Activated CD4-positive, alpha-beta T cell treated with anti-CD3 and anti-CD28 coated beads for 36 hours (primary cell): ENCODE measurements at regions not wholly inside any gene's neighbourhood (a gene's known extent, or its start where the extent isn't known, plus 50 kb on each side); places are given as distances from the start of the nearest gene placed in this dataset.

Experiments
- ATAC-seq: fragments of 200-7000 bp; cut with Tn5 transposase; one replicate; pipeline ENCODE4 v1.10.0; 2021; ENCODE audit warnings: mild to moderate bottlenecking, moderate library complexity
- CTCF ChIA-PET: fragments of 350-600 bp; sonication (Branson Sonifier 250); formaldehyde crosslinking; loops from one replicate; lab custom pipeline; 2021; ENCODE audit warnings: antibody characterized with exemption; lab: Charles Lee
- POLR2A ChIA-PET: fragments of 350-600 bp; sonication (Branson Sonifier 250); formaldehyde crosslinking; loops from one replicate; lab custom pipeline; 2021; ENCODE audit warnings: antibody characterized with exemption, inconsistent platforms; lab: Charles Lee
- DNase-seq: peaks from one replicate; pipeline ENCODE4 v3.0.0-alpha.2; 2020
- H3K27ac Mint-ChIP-seq: one replicate; pipeline ENCODE4 v1.8.0; 2021; ENCODE audit warnings: mixed read lengths
- H3K27me3 Mint-ChIP-seq: one replicate; pipeline ENCODE4 v1.8.0; 2021; ENCODE audit warnings: mixed read lengths
- H3K36me3 Mint-ChIP-seq: one replicate; pipeline ENCODE4 v1.8.0; 2021; ENCODE audit warnings: low read depth, mixed read lengths
- H3K4me1 Mint-ChIP-seq: one replicate; pipeline ENCODE4 v1.8.0; 2021; ENCODE audit warnings: mixed read lengths
- H3K4me3 Mint-ChIP-seq: one replicate; pipeline ENCODE4 v1.8.0; 2021; ENCODE audit warnings: mild to moderate bottlenecking, moderate library complexity, mixed read lengths
- H3K9me3 Mint-ChIP-seq: one replicate; pipeline ENCODE4 v1.8.0; 2021; ENCODE audit warnings: low read depth, mixed read lengths
- intact Hi-C, 2 experiments: fragments of 100-400 bp; cut with DNase I in 1 of 2; cut with micrococcal nuclease in 1 of 2; formaldehyde crosslinking; loops; one replicate each; pipeline versions ENCODE4 v1.14.2 to v1.15.1; 2022 to 2024; cut with DNase I, micrococcal nuclease

GRCh38 chr2:185082749-185083148, 484.4 kb downstream of the ZNF804A start:
- Mint-ChIP-seq H3K27ac (no peak overlapping the region), H3K4me3 (no peak overlapping the region), H3K9me3 (peaks cover 1% of the 10 kb centered on the region), H3K36me3 (no peaks in the 10 kb centered on the region), H3K27me3 (no peaks in the 10 kb centered on the region), H3K4me1 (no peaks in the 10 kb centered on the region)
- intact Hi-C loops: no loop called here
- DNase-seq (no peak), ATAC-seq (no peak)
- ChIA-PET POLR2A (no interaction called here), CTCF (interaction anchor here (0.6 kb wide), 1 partner anchor 1157 kb away, joined by 4 read pairs; no protein-coding TSS in a partner anchor)

- POLR2A ChIA-PET: no interaction called here
- DNase-seq: no peak
- no peaks in the 10 kb centered on the region for H3K4me1 Mint-ChIP-seq
- H3K27ac Mint-ChIP-seq: no peak overlapping the region
- H3K36me3 Mint-ChIP-seq: no peaks in the 10 kb centered on the region
- no peaks in the 10 kb centered on the region for H3K27me3 Mint-ChIP-seq
- peaks cover 11% of the 10 kb centered on the region for H3K9me3 Mint-ChIP-seq
- CTCF ChIA-PET: no interaction called here
- intact Hi-C loops: no loop called here
- no peak for ATAC-seq
- no peak overlapping the region for H3K4me3 Mint-ChIP-seq
Observed at GRCh38 chr2:185108588-185108987, 510.3 kb downstream of the ZNF804A start.

GRCh38 chr2:185127412-185127811, 529.1 kb downstream of the ZNF804A start:
- Mint-ChIP-seq H3K27me3 (no peaks in the 10 kb centered on the region), H3K36me3 (no peaks in the 10 kb centered on the region), H3K27ac (no peak overlapping the region), H3K9me3 (no peaks in the 10 kb centered on the region), H3K4me3 (no peak overlapping the region), H3K4me1 (no peaks in the 10 kb centered on the region)
- ChIA-PET CTCF (no interaction called here), POLR2A (no interaction called here)
- intact Hi-C loops: no loop called here
- ATAC-seq (no peak), DNase-seq (no peak)

- ChIA-PET POLR2A (no interaction called here), CTCF (no interaction called here)
- intact Hi-C loops: no loop called here
- ATAC-seq: no peak
- no peaks in the 10 kb centered on the region for H3K27me3 Mint-ChIP-seq
- H3K4me3 Mint-ChIP-seq: no peak overlapping the region
- DNase-seq: no peak
- H3K27ac Mint-ChIP-seq: no peak overlapping the region
- H3K36me3 Mint-ChIP-seq: no peaks in the 10 kb centered on the region
- H3K4me1 Mint-ChIP-seq: no peaks in the 10 kb centered on the region
- H3K9me3 Mint-ChIP-seq: peaks cover under 1% of the 10 kb centered on the region
Observed at GRCh38 chr2:185128346-185128745, 530.0 kb downstream of the ZNF804A start.

- Mint-ChIP-seq H3K36me3 (no peaks in the 10 kb centered on the region), H3K27ac (no peak overlapping the region), H3K9me3 (peaks cover 3% of the 10 kb centered on the region), H3K4me3 (no peak overlapping the region), H3K4me1 (no peaks in the 10 kb centered on the region), H3K27me3 (no peaks in the 10 kb centered on the region)
- DNase-seq (no peak), ATAC-seq (no peak)
- ChIA-PET CTCF (no interaction called here), POLR2A (no interaction called here)
- intact Hi-C loops: no loop called here
Observed at GRCh38 chr2:185128996-185129395, 530.7 kb downstream of the ZNF804A start.

- DNase-seq: no peak
- no peaks in the 10 kb centered on the region for H3K36me3 Mint-ChIP-seq
- no peaks in the 10 kb centered on the region for H3K4me1 Mint-ChIP-seq
- no peak for ATAC-seq
- no peaks in the 10 kb centered on the region for H3K27me3 Mint-ChIP-seq
- peaks cover 6% of the 10 kb centered on the region for H3K9me3 Mint-ChIP-seq
- no peak overlapping the region for H3K27ac Mint-ChIP-seq
- CTCF ChIA-PET: no interaction called here
- POLR2A ChIA-PET: no interaction called here
- intact Hi-C loops: no loop called here
- no peak overlapping the region for H3K4me3 Mint-ChIP-seq
Observed at GRCh38 chr2:185130685-185131084, 532.4 kb downstream of the ZNF804A start.

- H3K27ac Mint-ChIP-seq: no peak overlapping the region
- no peaks in the 10 kb centered on the region for H3K27me3 Mint-ChIP-seq
- ChIA-PET POLR2A (no interaction called here), CTCF (no interaction called here)
- H3K36me3 Mint-ChIP-seq: no peaks in the 10 kb centered on the region
- H3K4me1 Mint-ChIP-seq: no peaks in the 10 kb centered on the region
- DNase-seq (no peak), ATAC-seq (no peak)
- peaks cover 6% of the 10 kb centered on the region for H3K9me3 Mint-ChIP-seq
- intact Hi-C loops: no loop called here
- no peak overlapping the region for H3K4me3 Mint-ChIP-seq
Observed at GRCh38 chr2:185132501-185133041, 534.2 kb downstream of the ZNF804A start.

GRCh38 chr2:185137700-185138099, 539.4 kb downstream of the ZNF804A start:
- intact Hi-C loops: no loop called here
- H3K27ac Mint-ChIP-seq: no peak overlapping the region
- no peaks in the 10 kb centered on the region for H3K27me3 Mint-ChIP-seq
- ChIA-PET CTCF (no interaction called here), POLR2A (no interaction called here)
- no peaks in the 10 kb centered on the region for H3K4me1 Mint-ChIP-seq
- no peak overlapping the region for H3K4me3 Mint-ChIP-seq
- ATAC-seq (no peak), DNase-seq (no peak)
- H3K36me3 Mint-ChIP-seq: no peaks in the 10 kb centered on the region
- peaks cover 12% of the 10 kb centered on the region for H3K9me3 Mint-ChIP-seq

GRCh38 chr2:185142677-185143076, 544.3 kb downstream of the ZNF804A start:
- Mint-ChIP-seq H3K36me3 (no peaks in the 10 kb centered on the region), H3K4me3 (no peak overlapping the region), H3K27me3 (no peaks in the 10 kb centered on the region), H3K4me1 (no peaks in the 10 kb centered on the region), H3K9me3 (peaks cover 6% of the 10 kb centered on the region), H3K27ac (no peak overlapping the region)
- DNase-seq (no peak), ATAC-seq (no peak)
- ChIA-PET POLR2A (no interaction called here), CTCF (no interaction called here)
- intact Hi-C loops: no loop called here

- POLR2A ChIA-PET: no interaction called here
- intact Hi-C loops: no loop called here
- Mint-ChIP-seq H3K36me3 (no peaks in the 10 kb centered on the region), H3K9me3 (peaks cover 6% of the 10 kb centered on the region), H3K4me3 (no peak overlapping the region), H3K4me1 (no peaks in the 10 kb centered on the region), H3K27ac (no peak overlapping the region), H3K27me3 (no peaks in the 10 kb centered on the region)
- CTCF ChIA-PET: no interaction called here
- DNase-seq: no peak
- ATAC-seq: no peak
Observed at GRCh38 chr2:185144159-185144919, 546.0 kb downstream of the ZNF804A start.

- H3K36me3 Mint-ChIP-seq: no peaks in the 10 kb centered on the region
- ChIA-PET POLR2A (no interaction called here), CTCF (no interaction called here)
- H3K9me3 Mint-ChIP-seq: peaks cover 4% of the 10 kb centered on the region
- ATAC-seq (no peak), DNase-seq (no peak)
- H3K27me3 Mint-ChIP-seq: no peaks in the 10 kb centered on the region
- H3K4me3 Mint-ChIP-seq: no peak overlapping the region
- intact Hi-C loops: no loop called here
- no peak overlapping the region for H3K27ac Mint-ChIP-seq
- H3K4me1 Mint-ChIP-seq: no peaks in the 10 kb centered on the region
Observed at GRCh38 chr2:185145316-185146121, 547.2 kb downstream of the ZNF804A start.

- ChIA-PET CTCF (no interaction called here), POLR2A (no interaction called here)
- Mint-ChIP-seq H3K27ac (no peak overlapping the region), H3K4me3 (no peak overlapping the region), H3K4me1 (no peaks in the 10 kb centered on the region), H3K36me3 (no peaks in the 10 kb centered on the region), H3K9me3 (no peaks in the 10 kb centered on the region), H3K27me3 (no peaks in the 10 kb centered on the region)
- ATAC-seq (no peak), DNase-seq (no peak)
- intact Hi-C loops: no loop called here
Observed at GRCh38 chr2:185147361-185147760, 549.0 kb downstream of the ZNF804A start.
